ENCODE measurements at regions not wholly inside any gene's neighbourhood (a gene's known extent, or its start where the extent isn't known, plus 50 kb on each side); places are given as distances from the start of the nearest gene placed in this dataset.

- no peak overlapping the region for H3K18ac ChIP-seq (ENCODE audit: extremely low read depth, low read length)
- no peak overlapping the region for H2BK120ac ChIP-seq (replicated peaks; ENCODE audit: low read depth, low read length)
- H2BK12ac ChIP-seq (ENCODE audit: low read depth, low read length) = no peak overlapping the region
- no peaks in the 10 kb centered on the region for H3K23me2 ChIP-seq (ENCODE audit: low read depth, low read length)
- no peaks in the 10 kb centered on the region for H3K79me1 ChIP-seq (ENCODE audit: low read depth, low read length)
- DNase-seq (ENCODE audit: low read depth in 1 of 2, low spot score in 2 of 2) (no peak), FAIRE-seq (no peak)
- H3K9ac ChIP-seq (replicated peaks in 1 of 4; ENCODE audit: extremely low read depth in 1 of 4, low read depth in 3 of 4, low read length in 3 of 4) = no peak overlapping the region
- H3K27me3 ChIP-seq (replicated peaks in 1 of 4; ENCODE audit: control insufficient read depth in 3 of 4, extremely low read depth in 1 of 4, insufficient read depth in 3 of 4, low read length in 3 of 4) = no peaks in the 10 kb centered on the region
- H2BK20ac ChIP-seq (ENCODE audit: low read length) = no peak overlapping the region
- 0 out of 2 replicates have a peak overlapping the region, but pooled peaks have one; percentile 24 for H2BK5ac ChIP-seq (ENCODE audit: low read depth, low read length)
- peaks cover 8 to 17% of the 10 kb centered on the region in 2 experiments for H4K20me1 ChIP-seq (replicated peaks in 1 of 2; ENCODE audit: control insufficient read depth in 1 of 2, insufficient read depth in 2 of 2, low read length in 2 of 2)
- H3K14ac ChIP-seq (ENCODE audit: insufficient read length) = no peak overlapping the region
- no peak overlapping the region for H3K23ac ChIP-seq (ENCODE audit: insufficient read length)
- H3K4ac ChIP-seq (replicated peaks; ENCODE audit: insufficient read length, low read depth, low read length) = no peak overlapping the region
- H4K8ac ChIP-seq (ENCODE audit: extremely low read depth, insufficient read depth, low read length) = no peak overlapping the region
- no peak overlapping the region for H4K91ac ChIP-seq (replicated peaks; ENCODE audit: insufficient read length, low read length)
- ChIA-PET POLR2A (ENCODE audit: partially characterized antibody) (no interaction called here), CTCF (ENCODE audit: partially characterized antibody) (interaction anchor here (0.8 kb wide), 1 partner anchor 12 kb away, joined by 4 read pairs; no protein-coding TSS in a partner anchor)
- no peak overlapping the region for H4K5ac ChIP-seq (ENCODE audit: insufficient read length, low read depth, low read length)
- no peaks in the 10 kb centered on the region; a peak in 1 of 4 replicates for H3K9me3 ChIP-seq (ENCODE audit: insufficient read depth in 2 of 2, low read depth in 1 of 2, low read length in 1 of 2)
- H3K4me1 ChIP-seq (replicated peaks in 1 of 4; ENCODE audit: control insufficient read depth in 3 of 4, insufficient read depth in 4 of 4, low read length in 3 of 4) = 0 out of 7 replicates have a peak, but pooled peaks cover 0 to 3% (median 0%) of the 10 kb centered on the region in 4 experiments
- H3K4me3 ChIP-seq (ENCODE audit: extremely low read depth in 1 of 4, insufficient read depth in 2 of 4, low read depth in 3 of 4, low read length in 4 of 4) = no peak overlapping the region
- H2AFZ ChIP-seq (ENCODE audit: low read length) = no peak overlapping the region
- H3K56ac ChIP-seq (replicated peaks; ENCODE audit: insufficient read length, low read depth, low read length) = no peak overlapping the region
- 0 out of 2 replicates have a peak overlapping the region, but pooled peaks have one; percentile 24 for H2AK5ac ChIP-seq (ENCODE audit: low read depth, low read length)
- H3K36me3 ChIP-seq (ENCODE audit: control insufficient read depth in 2 of 4, insufficient read depth in 4 of 4, low read length in 3 of 4) = peaks cover 0 to 14% (median 10%) of the 10 kb centered on the region in 4 experiments; a peak in 6 of 8 replicates
- no peak overlapping the region for H2BK15ac ChIP-seq (ENCODE audit: low read length)
- H3K27ac ChIP-seq (ENCODE audit: low read depth, low read length) = no peak overlapping the region
- H3K4me2 ChIP-seq (ENCODE audit: insufficient read depth in 1 of 2, low read depth in 2 of 2, low read length in 2 of 2) = no peak overlapping the region
- no peaks in the 10 kb centered on the region for H3K79me2 ChIP-seq (ENCODE audit: control insufficient read depth in 1 of 2, insufficient read depth in 2 of 2, low read length in 2 of 2)
- 89% methylated on average over 23 of the region's 72 CpGs; no CpG with 5 or more reads in 1 of the 2 experiments for WGBS, 2 experiments (ENCODE audit: extremely low coverage in 1 of 2, insufficient coverage in 1 of 2, insufficient read length in 1 of 2, insufficient replicate concordance in 2 of 2, low coverage in 1 of 2, low lambda C conversion rate in 2 of 2, missing lambda C conversion rate in 1 of 2)
- TF ChIP-seq SUZ12 (IDR thresholded peaks at IDR 0.05; ENCODE audit: low read length) = no peak
- TF ChIP-seq NRF1 (IDR thresholded peaks at IDR 0.05; ENCODE audit: low read depth, low read length) = no peak
- TF ChIP-seq ASH2L (IDR thresholded peaks at IDR 0.05; ENCODE audit: low read length) = no peak
- TF ChIP-seq BRCA1 (IDR thresholded peaks at IDR 0.05; ENCODE audit: low read depth, low read length) = no peak
- TF ChIP-seq FOSL1 (IDR thresholded peaks at IDR 0.05; ENCODE audit: insufficient read depth, low read depth, low read length) = no peak
- no peak for TF ChIP-seq PHF8 (conservative IDR thresholded peaks at IDR 0.05; ENCODE audit: low read depth, low read length)
- TF ChIP-seq GTF2F1 (IDR thresholded peaks at IDR 0.05; ENCODE audit: borderline replicate concordance, low read depth, low read length) = no peak
- no peak for TF ChIP-seq SIX5 (IDR thresholded peaks at IDR 0.05; ENCODE audit: low read depth, low read length)
- no peak for TF ChIP-seq SAP30 (IDR thresholded peaks at IDR 0.05; ENCODE audit: insufficient read depth, insufficient replicate concordance, low read length)
- no peak for TF ChIP-seq ZNF274 (IDR thresholded peaks at IDR 0.05; ENCODE audit: borderline replicate concordance, extremely low read depth, low read length)
- TF ChIP-seq POLR2AphosphoS5 (IDR thresholded peaks at IDR 0.05; ENCODE audit: low read depth, low read length) = no peak
- TF ChIP-seq BCL11A (IDR thresholded peaks at IDR 0.05; ENCODE audit: low read depth in 2 of 2, low read length in 2 of 2) = no peak
- TF ChIP-seq EGR1 (IDR thresholded peaks at IDR 0.05; ENCODE audit: borderline replicate concordance, low read depth, low read length) = no peak
Observed at GRCh38 chr19:5228932-5229777, 111.5 kb downstream of the PTPRS start.

Data from H1 (cell line).